ENCODE measurements at regions not wholly inside any gene's neighbourhood (a gene's known extent, or its start where the extent isn't known, plus 50 kb on each side); places are given as distances from the start of the nearest gene placed in this dataset.

DNA sequence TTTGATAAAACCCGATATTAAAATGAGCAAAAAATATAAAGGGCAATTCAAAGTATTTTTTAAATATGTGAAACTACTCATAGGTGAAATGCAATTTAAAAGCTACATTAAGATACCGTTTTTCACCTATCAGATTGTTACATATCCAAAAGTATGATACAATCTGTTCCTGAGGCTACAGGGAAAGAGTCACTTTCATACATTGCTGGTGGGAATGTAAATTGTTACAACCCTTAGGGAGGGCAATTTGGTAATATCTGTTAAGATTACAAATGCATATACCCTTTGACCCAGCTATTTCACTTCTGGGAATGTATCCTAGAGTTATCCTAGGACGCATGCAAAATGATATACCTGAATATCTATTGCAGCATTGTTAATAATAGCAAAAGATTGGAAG lies 132.1 kb downstream of the BLID start:
- TF ChIP-seq, protein P1, sequence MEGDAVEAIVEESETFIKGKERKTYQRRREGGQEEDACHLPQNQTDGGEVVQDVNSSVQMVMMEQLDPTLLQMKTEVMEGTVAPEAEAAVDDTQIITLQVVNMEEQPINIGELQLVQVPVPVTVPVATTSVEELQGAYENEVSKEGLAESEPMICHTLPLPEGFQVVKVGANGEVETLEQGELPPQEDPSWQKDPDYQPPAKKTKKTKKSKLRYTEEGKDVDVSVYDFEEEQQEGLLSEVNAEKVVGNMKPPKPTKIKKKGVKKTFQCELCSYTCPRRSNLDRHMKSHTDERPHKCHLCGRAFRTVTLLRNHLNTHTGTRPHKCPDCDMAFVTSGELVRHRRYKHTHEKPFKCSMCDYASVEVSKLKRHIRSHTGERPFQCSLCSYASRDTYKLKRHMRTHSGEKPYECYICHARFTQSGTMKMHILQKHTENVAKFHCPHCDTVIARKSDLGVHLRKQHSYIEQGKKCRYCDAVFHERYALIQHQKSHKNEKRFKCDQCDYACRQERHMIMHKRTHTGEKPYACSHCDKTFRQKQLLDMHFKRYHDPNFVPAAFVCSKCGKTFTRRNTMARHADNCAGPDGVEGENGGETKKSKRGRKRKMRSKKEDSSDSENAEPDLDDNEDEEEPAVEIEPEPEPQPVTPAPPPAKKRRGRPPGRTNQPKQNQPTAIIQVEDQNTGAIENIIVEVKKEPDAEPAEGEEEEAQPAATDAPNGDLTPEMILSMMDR (IDR thresholded peaks at IDR 0.05) = no peak
- no peak for TF ChIP-seq POLR2AphosphoS5 (IDR thresholded peaks at IDR 0.05)
